Stimulated activated CD8-positive, alpha-beta memory T cell treated with anti-CD3 and anti-CD28 coated beads, Interleukin-12 subunit alpha, Interleukin-12 subunit beta, amount 100 ng/mL, for 4 hours (primary cell): ENCODE measurements at regions not wholly inside any gene's neighbourhood (a gene's known extent, or its start where the extent isn't known, plus 50 kb on each side); places are given as distances from the start of the nearest gene placed in this dataset.

ENCODE experiments used
- DNase-seq: peaks from one replicate; pipeline ENCODE4 v3.0.0-alpha.2; 2020; ENCODE audit warnings: low read depth

- DNase-seq = no peak
Measured at GRCh38 chr17:79417476-79417988, 193.3 kb downstream of the RBFOX3 start.

- no peak for DNase-seq
Measured at GRCh38 chr17:79415909-79416308, 194.9 kb downstream of the RBFOX3 start.

- DNase-seq = no peak
Measured at GRCh38 chr17:79415365-79415764, 195.5 kb downstream of the RBFOX3 start.

- DNase-seq = no peak
Measured at GRCh38 chr17:79414793-79415211, 196.0 kb downstream of the RBFOX3 start.

GRCh38 chr17:79414063-79414792 is 196.6 kb downstream of the RBFOX3 start:
- no peak for DNase-seq

GRCh38 chr17:79413611-79414010 is 197.2 kb downstream of the RBFOX3 start:
- no peak for DNase-seq

GRCh38 chr17:79412886-79413390 is 197.9 kb downstream of the RBFOX3 start:
- DNase-seq = no peak

- no peak for DNase-seq
Measured at GRCh38 chr17:79412110-79412509, 198.7 kb downstream of the RBFOX3 start.

- DNase-seq = no peak
Measured at GRCh38 chr17:79411419-79411818, 199.4 kb downstream of the RBFOX3 start.

- DNase-seq = no peak
Measured at GRCh38 chr17:79410681-79411080, 200.2 kb downstream of the RBFOX3 start.

- no peak for DNase-seq
Measured at GRCh38 chr17:79408251-79408650, 202.6 kb downstream of the RBFOX3 start.

- DNase-seq = no peak
Measured at GRCh38 chr17:79407385-79407784, 203.5 kb downstream of the RBFOX3 start.

- no peak for DNase-seq
Measured at GRCh38 chr17:79406316-79406715, 204.5 kb downstream of the RBFOX3 start.

- DNase-seq = no peak
Measured at GRCh38 chr17:79405823-79406222, 205.0 kb downstream of the RBFOX3 start.

- DNase-seq = no peak
Measured at GRCh38 chr17:79404136-79404911, 206.5 kb downstream of the RBFOX3 start.

- DNase-seq = no peak
Measured at GRCh38 chr17:79401704-79402674, 208.9 kb downstream of the RBFOX3 start.

GRCh38 chr17:79400989-79401703 is 209.7 kb downstream of the RBFOX3 start:
- peak; percentile 53 for DNase-seq

- DNase-seq = no peak
Measured at GRCh38 chr17:79399610-79400144, 211.2 kb downstream of the RBFOX3 start.

GRCh38 chr17:79398441-79398840 is 212.4 kb downstream of the RBFOX3 start:
- no peak for DNase-seq

- DNase-seq = no peak
Measured at GRCh38 chr17:79396696-79397095, 214.2 kb downstream of the RBFOX3 start.

GRCh38 chr17:79395545-79395944 is 215.3 kb downstream of the RBFOX3 start:
- DNase-seq = no peak
